ENCODE measurements at regions not wholly inside any gene's neighbourhood (a gene's known extent, or its start where the extent isn't known, plus 50 kb on each side); places are given as distances from the start of the nearest gene placed in this dataset.

- Histone ChIP-seq H2BK12ac (ENCODE audit: low read length in 2 of 2) (peak overlapping the region in 1 of 2 experiments; percentile 6), H3K4me1 (ENCODE audit: control insufficient read depth, insufficient read depth, low read depth, low read length) (peaks cover 26% of the 10 kb centered on the region), H3K4me3 (ENCODE audit: insufficient read depth in 1 of 2, low read depth in 1 of 2, low read length in 2 of 2) (no peak overlapping the region), H2BK15ac (ENCODE audit: low read depth, poor library complexity, severe bottlenecking) (no peak overlapping the region), H3K27ac (ENCODE audit: low read length, poor library complexity, severe bottlenecking) (no peak overlapping the region), H2AK5ac (ENCODE audit: low read length, severe bottlenecking) (no peak overlapping the region), H3K27me3 (ENCODE audit: control insufficient read depth in 1 of 2, insufficient read depth in 1 of 2, low read length in 2 of 2) (peaks cover 24 to 37% of the 10 kb centered on the region in 2 experiments), H2AFZ (ENCODE audit: low read depth, low read length) (no peak overlapping the region), H2BK120ac (ENCODE audit: low read depth, low read length) (no peak overlapping the region), H4K91ac (ENCODE audit: low read length) (no peak overlapping the region), H2BK5ac (ENCODE audit: low read depth, low read length, poor library complexity, severe bottlenecking) (no peak overlapping the region), H3K9ac (ENCODE audit: low read length) (no peak overlapping the region), H3K79me1 (replicated peaks; ENCODE audit: low read length, poor library complexity, severe bottlenecking) (no peaks in the 10 kb centered on the region), H3K9me3 (ENCODE audit: control insufficient read depth, low read length) (no peaks in the 10 kb centered on the region), H3K36me3 (ENCODE audit: control insufficient read depth in 1 of 2, insufficient read depth in 2 of 2, low read depth in 1 of 2, low read length in 2 of 2) (no peaks in the 10 kb centered on the region), H3K23ac (ENCODE audit: low read length in 2 of 2) (no peak overlapping the region), H4K8ac (ENCODE audit: low read length) (no peak overlapping the region), H3K18ac (ENCODE audit: low read depth in 1 of 2, low read length in 2 of 2) (peak overlapping the region in 1 of 2 experiments; percentile 41), H3K4me2 (ENCODE audit: low read length, poor library complexity, severe bottlenecking) (no peak overlapping the region), H3K14ac (ENCODE audit: low read length in 2 of 2) (peak overlapping the region in 1 of 2 experiments; percentile 57), H3K4ac (ENCODE audit: low read depth in 1 of 2, low read length in 2 of 2) (no peak overlapping the region)
- DNase-seq: no peak
- WGBS: 88% methylated on average over 11 of the region's 11 CpGs
Measured at GRCh38 chr3:184632551-184633236, 71.1 kb downstream of the EPHB3 start.

All from mesenchymal stem cell (in vitro differentiated cells and primary cell).